ENCODE measurements at regions not wholly inside any gene's neighbourhood (a gene's known extent, or its start where the extent isn't known, plus 50 kb on each side); places are given as distances from the start of the nearest gene placed in this dataset.
"Not testable (repeated sequence)": the region's sequence is repeated elsewhere in the genome, so short reads cannot be mapped to it uniquely, and the experiment has no call there.

- no peak for ATAC-seq
These were observed 162.4 kb upstream of the PRICKLE2 start for GRCh38 chr3:64387688-64388087.

- no peak for ATAC-seq
These were observed 160.0 kb upstream of the PRICKLE2 start for GRCh38 chr3:64385277-64385676.

GRCh38 chr3:64384561-64384960 is 159.3 kb upstream of the PRICKLE2 start:
- no peak for ATAC-seq

GRCh38 chr3:64382153-64382552 is 156.9 kb upstream of the PRICKLE2 start:
- ATAC-seq = no peak

- no peak for ATAC-seq
These were observed 156.1 kb upstream of the PRICKLE2 start for GRCh38 chr3:64381367-64381766.

- ATAC-seq = no peak
These were observed 155.3 kb upstream of the PRICKLE2 start for GRCh38 chr3:64380546-64380945.

- no peak for ATAC-seq
These were observed 154.0 kb upstream of the PRICKLE2 start for GRCh38 chr3:64379221-64379620.

GRCh38 chr3:64377942-64378341 is 152.7 kb upstream of the PRICKLE2 start:
- ATAC-seq = no peak

GRCh38 chr3:64375737-64376136 is 150.5 kb upstream of the PRICKLE2 start:
- ATAC-seq = no peak

GRCh38 chr3:64369390-64369789 is 144.1 kb upstream of the PRICKLE2 start:
- ATAC-seq = no peak

- no peak for ATAC-seq
These were observed 143.2 kb upstream of the PRICKLE2 start for GRCh38 chr3:64368257-64369020.

- no peak for ATAC-seq
These were observed 140.6 kb upstream of the PRICKLE2 start for GRCh38 chr3:64365877-64366276.

GRCh38 chr3:64363842-64364241 is 138.6 kb upstream of the PRICKLE2 start:
- no peak for ATAC-seq

- no peak for ATAC-seq
These were observed 136.9 kb upstream of the PRICKLE2 start for GRCh38 chr3:64361962-64362735.

GRCh38 chr3:64361036-64361435 is 135.8 kb upstream of the PRICKLE2 start:
- ATAC-seq = not testable (repeated sequence)

GRCh38 chr3:64360280-64360679 is 135.0 kb upstream of the PRICKLE2 start:
- ATAC-seq = no peak

- no peak for ATAC-seq
These were observed 134.5 kb upstream of the PRICKLE2 start for GRCh38 chr3:64359735-64360134.

GRCh38 chr3:64358853-64359252 is 133.6 kb upstream of the PRICKLE2 start:
- ATAC-seq = no peak

- no peak for ATAC-seq
These were observed 132.9 kb upstream of the PRICKLE2 start for GRCh38 chr3:64358176-64358575.

GRCh38 chr3:64357481-64357880 is 132.2 kb upstream of the PRICKLE2 start:
- no peak for ATAC-seq

GRCh38 chr3:64355401-64355807 is 130.1 kb upstream of the PRICKLE2 start:
- no peak for ATAC-seq

- no peak for ATAC-seq
These were observed 129.7 kb upstream of the PRICKLE2 start for GRCh38 chr3:64354956-64355355.

GRCh38 chr3:64354221-64354620 is 129.0 kb upstream of the PRICKLE2 start:
- no peak for ATAC-seq

GRCh38 chr3:64353226-64353625 is 128.0 kb upstream of the PRICKLE2 start:
- ATAC-seq = no peak

Data from activated CD4-positive, CD25-positive, alpha-beta regulatory T cell treated with anti-CD3 and anti-CD28 coated beads, Interleukin-2, amount 50 U/mL, for 24 hours (primary cell).